ENCODE measurements at regions not wholly inside any gene's neighbourhood (a gene's known extent, or its start where the extent isn't known, plus 50 kb on each side); places are given as distances from the start of the nearest gene placed in this dataset.

DNA sequence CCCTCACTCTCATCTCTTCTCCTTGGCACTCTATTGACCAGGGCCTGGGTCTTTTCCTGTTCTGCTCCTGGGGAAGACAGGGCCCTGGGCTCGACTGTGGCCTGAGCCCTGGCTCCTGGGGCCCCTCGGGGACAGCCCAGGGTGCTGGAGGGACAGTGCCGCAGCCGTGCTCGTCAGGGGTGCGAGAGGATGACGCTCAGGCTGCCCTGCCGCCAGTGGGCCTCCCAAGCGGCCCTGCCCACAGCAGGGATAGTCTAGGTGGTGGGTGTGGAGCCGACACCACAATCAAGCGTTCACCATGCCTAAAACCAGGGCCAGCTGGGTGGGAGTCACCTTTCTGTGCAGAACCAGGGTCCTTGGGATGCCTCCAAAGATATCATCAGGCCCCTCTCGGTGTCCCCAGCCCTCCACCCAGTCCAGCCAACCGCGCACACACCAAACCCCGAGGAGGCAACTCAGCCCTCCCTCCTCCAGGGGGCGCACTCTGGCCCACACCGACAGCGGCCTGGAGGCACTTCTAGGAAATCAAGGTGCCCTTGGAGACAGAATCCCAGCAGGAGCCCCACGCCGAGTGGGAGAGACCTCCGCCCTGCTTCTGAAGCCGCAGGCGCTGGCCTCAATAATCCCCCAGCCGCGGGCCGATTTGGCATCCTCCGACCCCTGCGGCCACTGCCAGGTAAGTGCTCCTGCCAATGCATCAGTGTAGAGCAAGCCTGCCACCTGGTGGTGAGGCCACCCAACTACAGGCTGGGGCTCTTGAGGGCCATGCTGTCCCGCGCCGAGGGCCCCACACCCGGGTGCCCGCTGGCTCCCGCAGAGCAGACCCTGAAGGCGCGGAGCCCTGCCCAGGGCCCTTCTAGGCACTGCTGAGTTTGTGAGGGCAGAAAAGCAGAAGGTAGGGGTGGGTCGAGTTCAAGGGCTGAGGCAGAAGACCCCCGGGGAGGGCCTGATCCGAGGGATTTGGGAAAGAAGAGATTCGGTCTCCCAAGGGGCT lies 496.4 kb downstream of the BUD13 start:
- no peak for TF ChIP-seq POLR2A (IDR thresholded peaks at IDR 0.05)
- TF ChIP-seq, protein P1, sequence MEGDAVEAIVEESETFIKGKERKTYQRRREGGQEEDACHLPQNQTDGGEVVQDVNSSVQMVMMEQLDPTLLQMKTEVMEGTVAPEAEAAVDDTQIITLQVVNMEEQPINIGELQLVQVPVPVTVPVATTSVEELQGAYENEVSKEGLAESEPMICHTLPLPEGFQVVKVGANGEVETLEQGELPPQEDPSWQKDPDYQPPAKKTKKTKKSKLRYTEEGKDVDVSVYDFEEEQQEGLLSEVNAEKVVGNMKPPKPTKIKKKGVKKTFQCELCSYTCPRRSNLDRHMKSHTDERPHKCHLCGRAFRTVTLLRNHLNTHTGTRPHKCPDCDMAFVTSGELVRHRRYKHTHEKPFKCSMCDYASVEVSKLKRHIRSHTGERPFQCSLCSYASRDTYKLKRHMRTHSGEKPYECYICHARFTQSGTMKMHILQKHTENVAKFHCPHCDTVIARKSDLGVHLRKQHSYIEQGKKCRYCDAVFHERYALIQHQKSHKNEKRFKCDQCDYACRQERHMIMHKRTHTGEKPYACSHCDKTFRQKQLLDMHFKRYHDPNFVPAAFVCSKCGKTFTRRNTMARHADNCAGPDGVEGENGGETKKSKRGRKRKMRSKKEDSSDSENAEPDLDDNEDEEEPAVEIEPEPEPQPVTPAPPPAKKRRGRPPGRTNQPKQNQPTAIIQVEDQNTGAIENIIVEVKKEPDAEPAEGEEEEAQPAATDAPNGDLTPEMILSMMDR (IDR thresholded peaks at IDR 0.05) = peak; percentile 65 to 98 (median 94)
